WTC11 (cell line): ENCODE measurements at regions not wholly inside any gene's neighbourhood (a gene's known extent, or its start where the extent isn't known, plus 50 kb on each side); places are given as distances from the start of the nearest gene placed in this dataset.

ENCODE experiments used
- CTCF ChIP-seq: fragments of 200-600 bp; IDR thresholded peaks from 2 replicates; pipeline ENCODE4 v1.8.0; 2022; ENCODE audit warnings: antibody characterized with exemption
- FOXP1 ChIP-seq: sonication (generic); formaldehyde crosslinking; IDR thresholded peaks from 2 replicates; pipeline ENCODE4 v1.8.0; 2022; ENCODE audit warnings: missing genetic modification reagents, mild to moderate bottlenecking, moderate library complexity, borderline replicate concordance
- NR1H2 ChIP-seq: sonication (generic); formaldehyde crosslinking; IDR thresholded peaks from 2 replicates; pipeline ENCODE4 v1.9.0; 2021; ENCODE audit warnings: mild to moderate bottlenecking, moderate library complexity, missing genetic modification reagents
- STAT6 ChIP-seq: sonication (generic); formaldehyde crosslinking; conservative IDR thresholded peaks from 2 replicates; pipeline ENCODE4 v1.8.1; 2023; ENCODE audit warnings: mild to moderate bottlenecking, low read depth, missing genetic modification reagents, moderate library complexity
- USF1 ChIP-seq: sonication (generic); formaldehyde crosslinking; IDR thresholded peaks from 2 replicates; pipeline ENCODE4 v1.8.0; 2022; ENCODE audit warnings: mild to moderate bottlenecking, missing genetic modification reagents
- ZNF232 ChIP-seq: sonication (generic); formaldehyde crosslinking; IDR thresholded peaks from 2 replicates; pipeline ENCODE4 v1.8.0; 2022; ENCODE audit warnings: mild to moderate bottlenecking, missing genetic modification reagents

- TF ChIP-seq FOXP1, result no peak
- TF ChIP-seq CTCF, result no peak
- no peak for TF ChIP-seq ZNF232
- TF ChIP-seq USF1, result no peak
- TF ChIP-seq STAT6, result no peak
- TF ChIP-seq NR1H2, result no peak
These were observed 207.5 kb upstream of the RTL1 start for GRCh38 chr14:101110729-101111619.
